Ascending aorta (tissue), 2 donors: ENCODE measurements at regions not wholly inside any gene's neighbourhood (a gene's known extent, or its start where the extent isn't known, plus 50 kb on each side); places are given as distances from the start of the nearest gene placed in this dataset.

Source experiments
- DNase-seq, 2 donors: peaks; one replicate each; pipeline ENCODE4 v3.0.0-alpha.2; 2019; ENCODE audit warnings: low spot score in 2 of 2
- H3K27ac ChIP-seq, 2 donors: fragments of 200-600 bp; sonication (generic); one replicate each; pipeline ENCODE4 v1.5.1; 2016 to 2017; ENCODE audit warnings: mild to moderate bottlenecking in 1 of 2
- H3K27me3 ChIP-seq: fragments of 200-600 bp; sonication (generic); one replicate; pipeline ENCODE4 v1.5.1; 2017
- H3K36me3 ChIP-seq, 2 donors: fragments of 200-600 bp; sonication (generic); one replicate each; pipeline ENCODE4 v1.5.1; 2016
- H3K4me1 ChIP-seq, 2 donors: fragments of 200-600 bp; sonication (generic); one replicate each; pipeline ENCODE4 v1.5.1; 2016 to 2017; ENCODE audit warnings: mild to moderate bottlenecking in 1 of 2
- H3K4me3 ChIP-seq, 2 donors: fragments of 200-600 bp; sonication (generic); one replicate each; pipeline ENCODE4 v1.5.1; 2016 to 2017; ENCODE audit warnings: mild to moderate bottlenecking in 1 of 2
- H3K9me3 ChIP-seq, 2 donors: fragments of 200-600 bp; sonication (generic); one replicate each; pipeline ENCODE4 v1.5.1; 2016
- CTCF ChIP-seq, 3 experiments: fragments of 200-600 bp in 2 of 3; fragments of 450-650 bp in 1 of 3; sonication (generic) in 2 of 3; IDR thresholded peaks; one replicate each; pipeline ENCODE4 v1.5.1; 2016 to 2019; ENCODE audit warnings: antibody characterized with exemption in 3 of 3, mild to moderate bottlenecking in 1 of 3, moderate library complexity in 1 of 3
- intact Hi-C: fragments of 100-400 bp; cut with DNase I; formaldehyde crosslinking; loops from one replicate; pipeline ENCODE4 v1.15.1; 2023

DNA sequence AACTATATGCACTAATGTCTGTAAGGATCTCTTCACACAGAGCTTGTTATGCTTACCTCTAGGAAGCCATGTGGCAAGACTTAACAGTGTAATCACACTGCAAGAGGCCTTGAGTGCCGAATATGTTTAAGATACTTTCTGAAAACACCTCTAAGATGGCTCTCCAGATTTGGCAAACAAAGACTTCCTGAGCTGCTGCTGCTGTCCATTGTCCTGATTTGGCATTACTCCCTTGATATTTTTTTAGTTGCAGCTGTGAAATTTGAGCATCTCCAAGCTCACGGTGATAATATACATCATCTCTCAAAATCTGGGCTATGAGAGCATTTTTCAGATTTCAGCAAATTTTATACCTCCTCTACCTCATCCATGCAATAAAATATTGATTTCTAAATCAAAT lies 384.5 kb upstream of the CDH6 start:
- DNase-seq, result no peak
- Histone ChIP-seq H3K4me1 (no peaks in the 10 kb centered on the region), H3K27me3 (no peaks in the 10 kb centered on the region), H3K4me3 (no peak overlapping the region), H3K9me3 (no peaks in the 10 kb centered on the region), H3K27ac (no peak overlapping the region), H3K36me3 (no peaks in the 10 kb centered on the region)
- intact Hi-C loops, result no loop called here
- TF ChIP-seq CTCF (IDR thresholded peaks at IDR 0.05), result no peak

GRCh38 chr5:30804739-30805505 lies 388.6 kb upstream of the CDH6 start:
- peak in 2 of 3 experiments; percentile 8 for TF ChIP-seq CTCF (IDR thresholded peaks at IDR 0.05)
- Histone ChIP-seq H3K27me3 (no peaks in the 10 kb centered on the region), H3K27ac (no peak overlapping the region), H3K9me3 (no peaks in the 10 kb centered on the region), H3K4me1 (no peaks in the 10 kb centered on the region), H3K36me3 (no peaks in the 10 kb centered on the region), H3K4me3 (no peak overlapping the region)
- no peak for DNase-seq
- intact Hi-C loops, result no loop called here

GRCh38 chr5:30802961-30803705 lies 390.4 kb upstream of the CDH6 start:
- TF ChIP-seq CTCF (IDR thresholded peaks at IDR 0.05), result no peak

GRCh38 chr5:30781643-30782042 lies 411.8 kb upstream of the CDH6 start:
- TF ChIP-seq CTCF (IDR thresholded peaks at IDR 0.05), result no peak
- no peaks in the 10 kb centered on the region for H3K27me3 ChIP-seq
- no peak overlapping the region for H3K4me3 ChIP-seq
- H3K9me3 ChIP-seq, result no peaks in the 10 kb centered on the region
- H3K27ac ChIP-seq, result no peak overlapping the region
- DNase-seq, result no peak
- intact Hi-C loops, result no loop called here
- no peaks in the 10 kb centered on the region for H3K36me3 ChIP-seq
- no peaks in the 10 kb centered on the region for H3K4me1 ChIP-seq

More at GRCh38 chr5:30802961-30803705, 390.4 kb upstream of the CDH6 start:
- no peaks in the 10 kb centered on the region for H3K27me3 ChIP-seq
- intact Hi-C loops, result no loop called here
- no peaks in the 10 kb centered on the region for H3K4me1 ChIP-seq
- no peak overlapping the region for H3K4me3 ChIP-seq
- H3K27ac ChIP-seq, result no peak overlapping the region
- no peaks in the 10 kb centered on the region for H3K36me3 ChIP-seq
- no peak for DNase-seq
- H3K9me3 ChIP-seq, result no peaks in the 10 kb centered on the region

DNA sequence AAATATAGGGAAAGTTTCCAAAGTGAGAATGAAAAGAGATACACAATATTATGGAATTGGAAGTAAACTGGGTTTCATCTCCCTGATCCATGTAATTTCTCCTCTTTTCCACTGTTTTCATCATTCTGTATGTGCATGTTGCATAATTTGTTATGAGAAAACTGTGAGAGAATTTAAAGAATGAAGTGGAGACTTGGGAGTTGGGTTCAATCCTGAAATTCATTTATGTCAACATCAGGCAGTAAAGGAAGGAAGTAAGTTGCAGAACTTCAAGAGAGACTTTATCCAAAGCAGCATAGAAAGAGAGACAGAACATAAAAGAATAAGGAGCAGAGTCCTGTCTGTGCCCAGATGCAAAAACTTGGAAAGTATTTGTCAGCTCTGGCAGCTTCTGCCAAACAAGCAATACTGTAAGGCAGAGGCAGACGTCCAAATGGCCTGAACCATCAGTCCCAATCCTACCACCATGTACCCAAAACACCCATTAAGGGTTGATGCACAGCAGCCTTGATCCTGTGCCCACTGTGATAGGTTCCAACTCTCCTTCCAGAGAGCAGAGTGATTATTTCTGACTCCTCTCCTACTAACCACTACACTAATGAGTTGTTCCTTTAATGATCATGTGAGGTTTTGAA lies 425.3 kb upstream of the CDH6 start:
- Histone ChIP-seq H3K9me3 (no peaks in the 10 kb centered on the region), H3K4me3 (no peak overlapping the region), H3K27ac (no peak overlapping the region), H3K36me3 (no peaks in the 10 kb centered on the region), H3K4me1 (peaks cover 0 to 6% of the 10 kb centered on the region in 2 donors), H3K27me3 (no peaks in the 10 kb centered on the region)
- intact Hi-C loops, result no loop called here
- DNase-seq, result no peak
- TF ChIP-seq CTCF (IDR thresholded peaks at IDR 0.05), result no peak
